ENCODE measurements at regions not wholly inside any gene's neighbourhood (a gene's known extent, or its start where the extent isn't known, plus 50 kb on each side); places are given as distances from the start of the nearest gene placed in this dataset.

DNA sequence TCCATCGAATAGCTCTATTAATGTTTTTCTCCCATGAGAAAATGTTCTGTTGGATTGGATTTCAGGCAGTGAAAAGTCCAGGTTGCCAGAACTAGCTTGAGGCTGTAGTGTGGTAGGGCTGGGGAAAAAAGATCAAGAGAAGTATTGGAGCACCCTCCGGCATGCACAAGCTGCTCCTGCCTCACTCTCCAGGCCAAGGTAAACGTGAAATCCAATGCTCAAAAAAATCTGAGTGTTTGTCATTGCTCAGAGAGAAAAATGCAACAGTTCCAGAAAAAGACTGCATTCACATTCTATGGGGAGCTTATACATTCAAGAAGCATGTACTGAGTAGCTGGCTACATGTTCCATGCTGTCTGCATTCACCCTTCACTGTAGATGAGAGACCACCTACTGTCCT is 680.9 kb upstream of the TBX3 start:
- TF ChIP-seq, protein P1, sequence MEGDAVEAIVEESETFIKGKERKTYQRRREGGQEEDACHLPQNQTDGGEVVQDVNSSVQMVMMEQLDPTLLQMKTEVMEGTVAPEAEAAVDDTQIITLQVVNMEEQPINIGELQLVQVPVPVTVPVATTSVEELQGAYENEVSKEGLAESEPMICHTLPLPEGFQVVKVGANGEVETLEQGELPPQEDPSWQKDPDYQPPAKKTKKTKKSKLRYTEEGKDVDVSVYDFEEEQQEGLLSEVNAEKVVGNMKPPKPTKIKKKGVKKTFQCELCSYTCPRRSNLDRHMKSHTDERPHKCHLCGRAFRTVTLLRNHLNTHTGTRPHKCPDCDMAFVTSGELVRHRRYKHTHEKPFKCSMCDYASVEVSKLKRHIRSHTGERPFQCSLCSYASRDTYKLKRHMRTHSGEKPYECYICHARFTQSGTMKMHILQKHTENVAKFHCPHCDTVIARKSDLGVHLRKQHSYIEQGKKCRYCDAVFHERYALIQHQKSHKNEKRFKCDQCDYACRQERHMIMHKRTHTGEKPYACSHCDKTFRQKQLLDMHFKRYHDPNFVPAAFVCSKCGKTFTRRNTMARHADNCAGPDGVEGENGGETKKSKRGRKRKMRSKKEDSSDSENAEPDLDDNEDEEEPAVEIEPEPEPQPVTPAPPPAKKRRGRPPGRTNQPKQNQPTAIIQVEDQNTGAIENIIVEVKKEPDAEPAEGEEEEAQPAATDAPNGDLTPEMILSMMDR (IDR thresholded peaks at IDR 0.05; ENCODE audit: low read depth, low read length, missing input control) = no peak
- TF ChIP-seq YY1 (IDR thresholded peaks at IDR 0.05) = no peak
- TF ChIP-seq, protein P2, sequence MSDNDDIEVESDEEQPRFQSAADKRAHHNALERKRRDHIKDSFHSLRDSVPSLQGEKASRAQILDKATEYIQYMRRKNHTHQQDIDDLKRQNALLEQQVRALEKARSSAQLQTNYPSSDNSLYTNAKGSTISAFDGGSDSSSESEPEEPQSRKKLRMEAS (IDR thresholded peaks at IDR 0.05) = no peak
- TF ChIP-seq RAD21 (IDR thresholded peaks at IDR 0.05) = no peak
- no peak for TF ChIP-seq GABPA (IDR thresholded peaks at IDR 0.05 in 1 of 2, conservative IDR thresholded peaks at IDR 0.05 in 1 of 2)
- TF ChIP-seq TAF1 (conservative IDR thresholded peaks at IDR 0.05) = no peak

Data from liver (tissue), 3 donors.